Ramos (cell line): ENCODE measurements at regions not wholly inside any gene's neighbourhood (a gene's known extent, or its start where the extent isn't known, plus 50 kb on each side); places are given as distances from the start of the nearest gene placed in this dataset.
"Not testable (repeated sequence)": the region's sequence is repeated elsewhere in the genome, so short reads cannot be mapped to it uniquely, and the experiment has no call there.

Experiments
- in situ Hi-C: fragments of 300-500 bp; cut with MboI; formaldehyde crosslinking; loops from one replicate; pipeline ENCODE4 v1.14.3; 2022; ENCODE audit warnings: low sequenced_read_pairs; ENCODE audit not compliant: unreplicated experiment

- in situ Hi-C loops = no loop called here
These were observed 1566.5 kb upstream of the SLC10A2 start for GRCh38 chr13:104632736-104633135.

- in situ Hi-C loops = no loop called here
These were observed 1559.0 kb upstream of the SLC10A2 start for GRCh38 chr13:104625201-104625600.

- in situ Hi-C loops = no loop called here
These were observed 1550.8 kb upstream of the SLC10A2 start for GRCh38 chr13:104616990-104617389.

GRCh38 chr13:104614361-104615145 is 1548.3 kb upstream of the SLC10A2 start:
- in situ Hi-C loops = no loop called here

- in situ Hi-C loops = no loop called here
These were observed 1542.1 kb upstream of the SLC10A2 start for GRCh38 chr13:104608331-104608730.

- in situ Hi-C loops = not testable (repeated sequence)
These were observed 1539.2 kb upstream of the SLC10A2 start for GRCh38 chr13:104605435-104605834.

DNA sequence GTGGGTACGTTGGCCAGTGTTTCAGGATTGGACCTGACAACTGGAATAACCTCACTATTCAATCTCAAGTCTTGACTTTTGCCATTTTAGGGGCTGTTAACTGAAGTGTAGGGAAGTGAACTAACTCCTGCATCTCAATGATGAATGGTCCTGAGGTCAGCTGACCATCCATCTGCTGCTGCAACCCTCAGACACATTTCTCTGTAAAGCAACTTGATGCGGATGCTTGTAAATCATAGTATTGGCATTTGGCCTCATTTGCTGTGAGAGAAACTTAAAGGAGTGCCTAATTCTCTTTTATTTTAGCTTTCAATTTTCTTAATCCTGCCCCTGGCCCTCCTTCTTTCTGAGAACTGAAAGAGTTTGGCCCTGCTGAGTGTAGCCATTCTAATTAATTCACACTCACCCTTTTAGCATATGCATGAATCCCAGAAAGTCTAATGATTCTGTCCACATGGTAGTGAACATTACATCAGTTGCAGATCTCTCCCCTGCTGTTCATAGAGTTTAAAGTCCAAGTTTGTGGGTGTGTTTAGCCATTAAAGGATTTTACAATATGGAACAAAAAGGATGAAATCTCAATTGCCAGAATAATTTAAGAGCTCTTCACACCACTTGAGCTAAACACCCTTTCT is 1531.4 kb upstream of the SLC10A2 start:
- in situ Hi-C loops = no loop called here

DNA sequence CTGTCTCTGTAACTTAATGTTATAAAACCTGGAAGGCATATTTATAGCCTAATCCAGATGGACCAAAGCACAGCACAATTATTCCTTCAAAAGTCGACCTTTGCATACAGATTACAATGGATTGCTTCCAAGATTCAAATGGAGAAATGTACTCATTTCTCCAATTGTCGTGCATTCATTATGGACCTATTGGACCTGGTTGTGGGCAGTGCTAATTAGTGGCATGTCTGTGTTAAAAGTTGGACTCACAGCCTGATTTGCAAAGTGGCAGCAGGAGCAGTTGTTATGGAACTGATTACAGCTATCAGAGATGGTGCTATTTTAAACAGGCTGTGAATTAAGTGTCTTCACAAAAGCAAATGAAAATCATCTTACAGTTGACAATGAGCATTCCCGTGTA is 1529.3 kb upstream of the SLC10A2 start:
- in situ Hi-C loops = no loop called here

- in situ Hi-C loops = no loop called here
These were observed 1528.6 kb upstream of the SLC10A2 start for GRCh38 chr13:104594806-104595205.

- in situ Hi-C loops = no loop called here
These were observed 1527.5 kb upstream of the SLC10A2 start for GRCh38 chr13:104593693-104594092.

- in situ Hi-C loops = no loop called here
These were observed 1527.0 kb upstream of the SLC10A2 start for GRCh38 chr13:104593251-104593576.

- in situ Hi-C loops = no loop called here
These were observed 1526.5 kb upstream of the SLC10A2 start for GRCh38 chr13:104592545-104593250.

GRCh38 chr13:104592127-104592526 is 1525.9 kb upstream of the SLC10A2 start:
- in situ Hi-C loops = no loop called here

- in situ Hi-C loops = no loop called here
These were observed 1520.0 kb upstream of the SLC10A2 start for GRCh38 chr13:104586051-104586746.

- in situ Hi-C loops = no loop called here
These were observed 1518.3 kb upstream of the SLC10A2 start for GRCh38 chr13:104584481-104584880.

GRCh38 chr13:104580931-104581330 is 1514.7 kb upstream of the SLC10A2 start:
- in situ Hi-C loops = no loop called here

- in situ Hi-C loops = no loop called here
These were observed 1511.0 kb upstream of the SLC10A2 start for GRCh38 chr13:104577071-104577815.

DNA sequence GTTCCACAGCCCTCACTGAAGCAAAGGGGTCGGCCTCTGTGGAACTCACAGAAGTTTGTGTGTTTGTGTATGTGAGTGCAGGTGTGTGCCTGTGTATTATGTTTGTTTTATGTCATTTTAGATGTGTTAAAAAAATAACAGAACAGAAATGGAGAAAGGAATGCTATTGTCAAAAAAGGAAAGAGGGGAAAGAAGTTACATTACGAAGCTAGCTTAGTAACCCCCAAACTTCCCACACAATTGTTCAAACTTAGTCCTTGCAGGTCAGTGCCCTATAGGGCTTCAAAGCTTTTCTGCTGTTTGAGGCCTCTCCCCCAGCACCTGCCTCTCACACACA is 1505.6 kb upstream of the SLC10A2 start:
- in situ Hi-C loops = no loop called here

DNA sequence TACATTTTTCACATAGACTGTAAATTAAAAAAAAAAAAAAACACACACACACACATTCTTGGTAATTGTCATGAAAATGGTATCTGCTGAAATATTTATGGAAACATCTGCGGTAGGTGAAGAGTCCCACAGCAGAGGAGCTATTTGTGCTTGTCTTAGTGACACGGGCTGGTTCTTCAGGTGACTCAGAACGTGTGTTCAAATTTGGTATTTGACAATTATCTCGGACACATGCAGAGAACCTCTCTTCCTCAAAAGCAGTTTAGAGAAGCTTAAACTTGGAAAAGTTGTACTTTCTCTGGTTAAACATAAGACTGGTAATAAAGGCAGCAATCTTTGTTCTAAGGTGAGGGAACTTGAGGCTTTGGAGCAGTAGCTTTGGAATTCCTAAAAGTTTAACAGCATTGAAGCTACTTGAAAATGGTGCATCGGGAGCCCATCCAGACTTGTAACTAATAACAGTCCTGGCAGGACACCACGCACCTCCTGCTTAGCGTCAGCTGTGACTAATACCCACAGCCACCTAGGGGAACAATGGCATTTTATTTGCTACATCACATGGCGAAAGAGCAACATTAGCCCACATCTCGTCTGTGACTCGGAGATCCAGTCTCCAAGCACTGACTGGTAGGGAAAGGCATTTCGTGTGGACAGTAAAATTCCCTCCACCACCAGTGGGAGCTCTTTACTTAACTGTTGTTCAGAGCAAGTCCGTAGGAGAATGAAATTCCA is 1505.1 kb upstream of the SLC10A2 start:
- in situ Hi-C loops = no loop called here

DNA sequence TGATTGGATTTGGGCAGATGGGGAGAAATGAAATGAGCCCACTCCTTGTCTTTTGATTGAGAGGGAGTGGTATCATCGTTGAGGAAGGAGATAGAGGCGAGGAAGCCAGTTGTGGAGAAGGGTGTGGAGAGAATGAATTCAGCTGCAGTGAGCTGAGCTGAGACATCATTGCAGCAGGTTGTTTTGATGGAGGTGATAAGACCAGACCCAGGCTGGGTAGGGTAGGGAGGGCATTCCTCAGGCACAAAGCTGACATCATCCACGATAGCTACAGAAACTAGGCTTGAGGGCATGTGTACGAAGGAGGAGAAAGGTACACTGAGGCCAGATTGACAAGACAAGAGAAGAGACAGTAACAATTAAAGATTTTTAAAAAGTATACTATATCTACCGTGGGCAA is 1500.9 kb upstream of the SLC10A2 start:
- in situ Hi-C loops = no loop called here
